CD4-positive, alpha-beta T cell (primary cell): ENCODE measurements at regions not wholly inside any gene's neighbourhood (a gene's known extent, or its start where the extent isn't known, plus 50 kb on each side); places are given as distances from the start of the nearest gene placed in this dataset.

ENCODE experiments used
- ATAC-seq: fragments of 200-7000 bp; cut with Tn5 transposase; one replicate; pipeline ENCODE4 v1.10.0; 2022; ENCODE audit warnings: mild to moderate bottlenecking; ENCODE audit not compliant: poor library complexity
- CTCF ChIA-PET: fragments of 350-600 bp; sonication (Branson Sonifier 250); formaldehyde crosslinking; loops from one replicate; lab custom pipeline; 2021; ENCODE audit warnings: antibody characterized with exemption, inconsistent platforms; lab: Charles Lee
- POLR2A ChIA-PET: fragments of 350-600 bp; sonication (Branson Sonifier 250); formaldehyde crosslinking; loops from one replicate; lab custom pipeline; 2021; ENCODE audit warnings: antibody characterized with exemption, inconsistent platforms; lab: Charles Lee
- DNase-seq, 14 experiments: peaks; one replicate each; pipeline ENCODE4 v3.0.0-alpha.2; 2013 to 2020; ENCODE audit warnings: mixed read lengths in 2 of 14
- H3K27ac ChIP-seq, 2 donors: one replicate each; pipeline versions ENCODE4 v1.5.1 to v1.7.0; 2013; ENCODE audit warnings: low read length in 2 of 2, low read depth in 1 of 2, mild to moderate bottlenecking in 1 of 2
- H3K27me3 ChIP-seq, 2 experiments: 1 replicate in 1 of 2; 2 replicates in 1 of 2; pipeline versions ENCODE4 v1.6.1 to v1.7.0; 2013; ENCODE audit warnings: low read length in 2 of 2, control low read depth in 1 of 2, mild to moderate bottlenecking in 1 of 2, moderate library complexity in 1 of 2; ENCODE audit not compliant: insufficient read depth in 2 of 2, control insufficient read depth in 1 of 2
- H3K36me3 ChIP-seq: one replicate; pipeline ENCODE4 v1.6.1; 2013; ENCODE audit warnings: low read length, control low read depth; ENCODE audit not compliant: insufficient read depth
- H3K4me1 ChIP-seq: one replicate; pipeline ENCODE4 v1.6.1; 2013; ENCODE audit warnings: low read length, control low read depth; ENCODE audit not compliant: insufficient read depth
- H3K4me3 ChIP-seq: one replicate; pipeline ENCODE4 v1.5.1; 2013; ENCODE audit warnings: mild to moderate bottlenecking, low read length, moderate library complexity
- H3K9me3 ChIP-seq, 2 experiments: 1 replicate in 1 of 2; 2 replicates in 1 of 2; pipeline versions ENCODE4 v1.6.1 to v1.7.0; 2013; ENCODE audit warnings: low read length in 2 of 2, mild to moderate bottlenecking in 2 of 2, control low read depth in 1 of 2, moderate library complexity in 1 of 2; ENCODE audit not compliant: control insufficient read depth in 1 of 2, insufficient read depth in 1 of 2
- H3K27ac Mint-ChIP-seq: one replicate; pipeline ENCODE4 v1.8.0; 2020; ENCODE audit warnings: mixed read lengths
- H3K27me3 Mint-ChIP-seq: one replicate; pipeline ENCODE4 v1.8.0; 2021; ENCODE audit warnings: mixed read lengths
- H3K36me3 Mint-ChIP-seq: one replicate; pipeline ENCODE4 v1.8.0; 2021; ENCODE audit warnings: low read depth, mixed read lengths
- H3K4me1 Mint-ChIP-seq: one replicate; pipeline ENCODE4 v1.8.0; 2021; ENCODE audit warnings: low read depth, mixed read lengths
- H3K4me3 Mint-ChIP-seq: one replicate; pipeline ENCODE4 v1.8.0; 2020; ENCODE audit warnings: mild to moderate bottlenecking, mixed read lengths
- H3K9me3 Mint-ChIP-seq: one replicate; pipeline ENCODE4 v1.8.0; 2020; ENCODE audit warnings: mixed read lengths
- CTCF ChIP-seq: fragments of 200-600 bp; IDR thresholded peaks from one replicate; pipeline ENCODE4 v1.8.0; 2022; ENCODE audit warnings: antibody characterized with exemption, mild to moderate bottlenecking
- intact Hi-C, 2 experiments: fragments of 100-400 bp; cut with DNase I in 1 of 2; cut with micrococcal nuclease in 1 of 2; formaldehyde crosslinking; loops; one replicate each; pipeline versions ENCODE4 v1.15.1 to v1.9.0; 2023 to 2025; cut with DNase I, micrococcal nuclease

GRCh38 chr12:108076556-108076955, 52.5 kb upstream of the WSCD2 start:
- H3K27ac Mint-ChIP-seq = no peak overlapping the region
- H3K27me3 Mint-ChIP-seq = peaks cover 68% of the 10 kb centered on the region
- H3K9me3 Mint-ChIP-seq = no peaks in the 10 kb centered on the region
- no peak overlapping the region for H3K4me3 Mint-ChIP-seq
- H3K36me3 Mint-ChIP-seq = no peaks in the 10 kb centered on the region
- no peaks in the 10 kb centered on the region for H3K4me1 Mint-ChIP-seq
- intact Hi-C loops = no loop called here
- no peak for TF ChIP-seq CTCF
- Histone ChIP-seq H3K27ac (no peak overlapping the region), H3K4me3 (no peak overlapping the region), H3K27me3 (peaks cover 5 to 6% of the 10 kb centered on the region in 2 experiments), H3K4me1 (no peaks in the 10 kb centered on the region), H3K36me3 (no peaks in the 10 kb centered on the region), H3K9me3 (no peaks in the 10 kb centered on the region)
- DNase-seq (no peak), ATAC-seq (no peak)
- POLR2A ChIA-PET = no interaction called here
- CTCF ChIA-PET = no interaction called here

- H3K9me3 Mint-ChIP-seq = peaks cover 2% of the 10 kb centered on the region
- intact Hi-C loops = no loop called here
- TF ChIP-seq CTCF = no peak
- H3K27me3 Mint-ChIP-seq = peaks cover 67% of the 10 kb centered on the region
- no peak overlapping the region for H3K4me3 Mint-ChIP-seq
- no peaks in the 10 kb centered on the region for H3K36me3 ChIP-seq
- H3K4me3 ChIP-seq = no peak overlapping the region
- H3K4me1 Mint-ChIP-seq = no peaks in the 10 kb centered on the region
- no peaks in the 10 kb centered on the region for H3K4me1 ChIP-seq
- H3K27ac Mint-ChIP-seq = no peak overlapping the region
- no peak for DNase-seq
- ChIA-PET POLR2A (no interaction called here), CTCF (no interaction called here)
- H3K36me3 Mint-ChIP-seq = no peaks in the 10 kb centered on the region
- H3K9me3 ChIP-seq = no peaks in the 10 kb centered on the region
- no peak overlapping the region for H3K27ac ChIP-seq
- H3K27me3 ChIP-seq = peaks cover 5 to 6% of the 10 kb centered on the region in 2 experiments
- ATAC-seq = no peak
Measured at GRCh38 chr12:108078428-108078827, 50.7 kb upstream of the WSCD2 start.
